Coronary artery (tissue), 2 donors: ENCODE measurements at regions not wholly inside any gene's neighbourhood (a gene's known extent, or its start where the extent isn't known, plus 50 kb on each side); places are given as distances from the start of the nearest gene placed in this dataset.
"Not testable (repeated sequence)": the region's sequence is repeated elsewhere in the genome, so short reads cannot be mapped to it uniquely, and the experiment has no call there.

Source experiments
- DNase-seq: peaks from one replicate; pipeline ENCODE4 v3.0.0-alpha.2; 2017; ENCODE audit warnings: low spot score
- H3K27ac ChIP-seq, 2 donors: fragments of 200-600 bp; sonication (generic); one replicate each; pipeline ENCODE4 v1.5.1; 2016 to 2019
- H3K4me3 ChIP-seq: fragments of 200-600 bp; sonication (generic); 2 replicates; pipeline ENCODE4 v1.5.1; 2016; ENCODE audit warnings: mild to moderate bottlenecking, moderate library complexity
- TF ChIP-seq, protein P1 (sequence below): fragments of 200-600 bp; sonication (generic); IDR thresholded peaks from one replicate; pipeline ENCODE4 v1.5.1; 2019; ENCODE audit warnings: antibody characterized with exemption

DNA sequence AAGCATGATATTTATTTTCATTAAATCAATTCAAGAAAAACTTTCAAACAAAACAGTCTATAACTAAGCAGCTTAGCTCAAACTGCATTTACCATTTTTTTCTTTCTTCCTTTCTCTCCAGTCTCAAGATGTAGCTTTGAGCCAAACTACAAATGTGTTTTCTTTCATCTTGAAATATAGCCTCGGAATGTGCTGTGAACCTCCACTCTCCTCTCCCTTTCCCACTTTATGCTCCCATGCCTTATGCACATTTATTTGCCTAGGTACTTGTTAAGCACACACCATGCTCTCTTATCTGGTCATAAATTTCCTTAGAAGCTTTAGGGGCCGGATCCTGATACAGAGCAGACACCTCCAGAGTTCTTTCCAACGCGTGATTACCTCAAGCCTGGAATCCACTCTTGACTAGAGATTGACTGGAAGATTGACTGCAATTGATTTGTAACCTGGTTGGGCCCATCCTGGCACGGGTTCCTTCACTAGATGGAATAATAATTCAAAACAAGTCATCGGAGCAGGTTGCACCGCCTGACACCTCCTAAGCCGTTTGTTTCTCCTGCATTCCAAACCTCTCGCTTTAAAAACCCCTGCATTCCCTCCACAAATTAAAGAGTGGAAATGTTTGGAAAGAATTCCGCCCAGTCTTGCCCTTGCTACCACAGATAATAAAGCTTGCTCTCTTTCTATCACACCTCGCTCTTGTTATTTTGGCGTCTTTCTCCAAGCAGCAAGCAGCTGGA, 344.7 kb downstream of the CHL1 start:
- TF ChIP-seq, protein P1, sequence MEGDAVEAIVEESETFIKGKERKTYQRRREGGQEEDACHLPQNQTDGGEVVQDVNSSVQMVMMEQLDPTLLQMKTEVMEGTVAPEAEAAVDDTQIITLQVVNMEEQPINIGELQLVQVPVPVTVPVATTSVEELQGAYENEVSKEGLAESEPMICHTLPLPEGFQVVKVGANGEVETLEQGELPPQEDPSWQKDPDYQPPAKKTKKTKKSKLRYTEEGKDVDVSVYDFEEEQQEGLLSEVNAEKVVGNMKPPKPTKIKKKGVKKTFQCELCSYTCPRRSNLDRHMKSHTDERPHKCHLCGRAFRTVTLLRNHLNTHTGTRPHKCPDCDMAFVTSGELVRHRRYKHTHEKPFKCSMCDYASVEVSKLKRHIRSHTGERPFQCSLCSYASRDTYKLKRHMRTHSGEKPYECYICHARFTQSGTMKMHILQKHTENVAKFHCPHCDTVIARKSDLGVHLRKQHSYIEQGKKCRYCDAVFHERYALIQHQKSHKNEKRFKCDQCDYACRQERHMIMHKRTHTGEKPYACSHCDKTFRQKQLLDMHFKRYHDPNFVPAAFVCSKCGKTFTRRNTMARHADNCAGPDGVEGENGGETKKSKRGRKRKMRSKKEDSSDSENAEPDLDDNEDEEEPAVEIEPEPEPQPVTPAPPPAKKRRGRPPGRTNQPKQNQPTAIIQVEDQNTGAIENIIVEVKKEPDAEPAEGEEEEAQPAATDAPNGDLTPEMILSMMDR = no peak
- no peak overlapping the region for H3K4me3 ChIP-seq

DNA sequence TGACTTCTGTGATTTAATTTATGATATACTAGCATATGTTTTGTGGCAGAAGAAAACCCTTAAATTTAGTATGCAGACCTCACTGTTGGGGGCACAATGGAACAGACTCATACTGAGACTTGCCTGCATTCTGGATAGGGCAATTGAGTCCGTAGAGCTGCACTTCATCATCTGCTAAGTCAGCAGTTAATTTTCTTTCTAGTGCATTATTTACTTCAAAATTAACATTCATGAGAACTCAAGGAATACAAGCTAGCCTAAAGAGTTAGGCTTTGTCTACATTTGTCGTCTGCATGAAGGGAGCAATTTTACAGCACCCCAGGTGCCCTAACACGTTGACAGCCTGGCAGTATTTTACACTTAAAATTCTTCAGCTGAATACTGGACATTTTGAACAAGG, 345.5 kb downstream of the CHL1 start:
- TF ChIP-seq, protein P1 = no peak
- Histone ChIP-seq H3K27ac (no peak overlapping the region), H3K4me3 (no peak overlapping the region)
- DNase-seq = no peak

More for the DNA sequence above, 344.7 kb downstream of the CHL1 start:
- no peak overlapping the region for H3K27ac ChIP-seq
- DNase-seq = no peak

DNA sequence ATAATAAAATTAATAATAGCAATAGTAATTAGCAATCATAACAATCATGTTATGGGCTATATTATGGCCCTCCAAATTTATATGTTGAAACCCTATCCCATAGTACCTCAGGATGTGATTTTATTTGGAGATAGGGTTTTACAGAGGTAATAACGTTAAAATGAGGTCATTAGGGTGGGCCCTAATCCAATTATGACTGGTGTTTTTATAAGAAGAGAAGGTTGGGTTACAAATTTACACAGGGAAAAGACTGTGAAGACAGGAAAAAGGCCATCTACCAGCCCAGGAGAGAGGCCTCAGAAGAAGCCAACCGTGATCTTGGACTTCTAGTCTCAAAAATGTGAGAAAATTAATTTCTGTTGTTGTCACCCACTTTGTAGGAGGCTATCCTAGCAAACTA, 353.1 kb downstream of the CHL1 start:
- no peak for DNase-seq
- H3K4me3 ChIP-seq = no peak overlapping the region
- no peak overlapping the region for H3K27ac ChIP-seq
- TF ChIP-seq, protein P1 = no peak

DNA sequence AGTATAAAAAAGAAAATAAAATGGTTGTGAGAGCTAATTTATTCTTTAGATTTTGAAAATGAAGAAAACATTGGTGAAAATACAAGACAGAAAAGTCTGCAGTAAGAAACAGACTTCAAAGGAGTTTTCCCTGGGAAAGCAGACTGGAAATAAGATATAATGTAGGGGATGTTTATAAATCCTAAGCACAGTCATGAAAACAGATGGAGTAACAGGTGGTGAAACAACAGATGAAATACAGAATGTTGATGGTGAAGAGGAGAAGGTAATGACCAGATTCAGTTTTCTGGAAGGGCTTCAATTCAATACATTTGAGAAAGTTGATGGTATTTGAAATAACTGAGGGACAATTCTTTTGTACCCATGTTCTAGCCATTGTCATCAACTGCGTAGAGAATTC, 353.9 kb downstream of the CHL1 start:
- Histone ChIP-seq H3K4me3 (no peak overlapping the region), H3K27ac (no peak overlapping the region)
- TF ChIP-seq, protein P1 = no peak
- no peak for DNase-seq

DNA sequence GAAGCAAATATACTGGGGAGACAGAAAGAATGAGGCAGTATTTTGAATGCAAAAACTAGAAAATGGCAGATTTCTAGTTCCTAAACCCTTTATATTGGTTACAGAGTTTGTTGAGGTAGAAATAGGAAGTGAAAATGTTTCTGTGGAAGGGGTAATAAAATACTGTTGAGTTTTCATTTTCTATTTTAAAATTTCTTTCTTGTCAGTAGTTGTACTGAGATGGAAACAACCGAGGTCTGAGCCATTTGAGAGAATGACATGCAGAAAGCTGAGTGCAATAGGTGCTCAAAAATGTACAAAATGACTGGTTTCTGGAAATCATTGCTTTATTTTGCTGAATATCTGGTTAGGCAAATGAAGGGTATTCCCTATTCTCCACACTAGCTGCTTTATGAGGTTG, 361.4 kb downstream of the CHL1 start:
- DNase-seq = no peak
- TF ChIP-seq, protein P1 = no peak
- Histone ChIP-seq H3K4me3 (no peak overlapping the region), H3K27ac (no peak overlapping the region)

- TF ChIP-seq, protein P1 = no peak
- Histone ChIP-seq H3K27ac (no peak overlapping the region), H3K4me3 (no peak overlapping the region)
- DNase-seq = no peak
Observed at GRCh38 chr3:567488-568185, 371.1 kb downstream of the CHL1 start.

- DNase-seq, H3K4me3 ChIP-seq, H3K27ac ChIP-seq: not testable (repeated sequence)
Observed at GRCh38 chr3:579529-579928, 383.0 kb downstream of the CHL1 start.

DNA sequence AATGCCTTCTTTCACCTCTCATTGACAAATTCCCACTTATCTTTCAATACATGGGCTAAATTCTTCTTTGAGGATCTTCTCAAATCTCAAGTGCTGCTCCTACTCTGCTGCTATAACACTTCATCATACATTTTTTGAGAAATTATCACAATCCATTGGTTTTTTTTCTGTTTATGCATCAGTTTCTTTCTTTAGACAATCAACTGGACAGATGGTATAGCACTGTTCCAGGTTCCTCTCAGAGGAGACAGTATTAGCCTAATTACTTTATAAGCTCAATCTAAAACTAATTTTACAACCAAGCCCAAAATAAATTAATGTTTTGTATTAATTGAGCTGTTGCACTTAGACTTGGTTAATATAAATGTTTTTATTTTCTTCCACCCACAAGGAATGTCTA, 392.5 kb downstream of the CHL1 start:
- not testable (repeated sequence) for H3K27ac ChIP-seq, H3K4me3 ChIP-seq, DNase-seq

GRCh38 chr3:597304-597703, 400.7 kb downstream of the CHL1 start:
- not testable (repeated sequence) for H3K27ac ChIP-seq, H3K4me3 ChIP-seq

GRCh38 chr3:597746-598145, 401.2 kb downstream of the CHL1 start:
- not testable (repeated sequence) for DNase-seq, H3K4me3 ChIP-seq, H3K27ac ChIP-seq

More at GRCh38 chr3:597304-597703, 400.7 kb downstream of the CHL1 start:
- not testable (repeated sequence) for DNase-seq

DNA sequence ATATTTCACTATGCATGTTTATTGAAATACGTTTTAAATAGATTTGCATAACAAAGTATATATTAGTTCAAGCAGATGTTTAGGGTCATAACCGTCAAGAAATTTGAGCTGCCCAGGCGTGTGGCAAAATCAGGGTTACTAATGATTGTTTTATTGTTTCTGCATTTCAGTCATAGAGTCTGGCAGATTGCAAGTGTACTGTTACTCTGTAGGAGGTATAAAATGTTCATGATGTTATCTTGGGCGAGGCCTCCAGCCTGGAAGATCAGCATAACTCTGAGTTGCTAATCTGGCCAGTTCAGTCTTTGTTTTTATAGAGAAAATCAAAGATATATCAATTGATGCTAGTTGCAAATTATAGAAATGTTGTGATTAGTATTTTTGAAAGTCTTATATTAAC, 410.9 kb downstream of the CHL1 start:
- H3K4me3 ChIP-seq, H3K27ac ChIP-seq, DNase-seq: not testable (repeated sequence)
